Omental fat pad (tissue), 3 donors: ENCODE measurements at regions not wholly inside any gene's neighbourhood (a gene's known extent, or its start where the extent isn't known, plus 50 kb on each side); places are given as distances from the start of the nearest gene placed in this dataset.
"Not testable (repeated sequence)": the region's sequence is repeated elsewhere in the genome, so short reads cannot be mapped to it uniquely, and the experiment has no call there.

Experiments
- ATAC-seq: fragments of 150-250 bp; one replicate; pipeline ENCODE4 v1.9.1; 2016; ENCODE audit warnings: mild to moderate bottlenecking, moderate library complexity; ENCODE audit not compliant: low FRiP score
- DNase-seq: peaks from one replicate; pipeline ENCODE4 v3.0.0-alpha.2; 2019; ENCODE audit warnings: low spot score
- TF ChIP-seq, protein P1 (sequence below), 3 donors: fragments of 450-650 bp; IDR thresholded peaks; one replicate each; pipeline ENCODE4 v1.5.1; 2016 to 2017; ENCODE audit warnings: antibody characterized with exemption in 3 of 3, mild to moderate bottlenecking in 3 of 3, moderate library complexity in 2 of 3

GRCh38 chr18:65671621-65672415 lies 79.0 kb upstream of the CDH7 start:
- DNase-seq (no peak), ATAC-seq (no peak)
- TF ChIP-seq, protein P1, sequence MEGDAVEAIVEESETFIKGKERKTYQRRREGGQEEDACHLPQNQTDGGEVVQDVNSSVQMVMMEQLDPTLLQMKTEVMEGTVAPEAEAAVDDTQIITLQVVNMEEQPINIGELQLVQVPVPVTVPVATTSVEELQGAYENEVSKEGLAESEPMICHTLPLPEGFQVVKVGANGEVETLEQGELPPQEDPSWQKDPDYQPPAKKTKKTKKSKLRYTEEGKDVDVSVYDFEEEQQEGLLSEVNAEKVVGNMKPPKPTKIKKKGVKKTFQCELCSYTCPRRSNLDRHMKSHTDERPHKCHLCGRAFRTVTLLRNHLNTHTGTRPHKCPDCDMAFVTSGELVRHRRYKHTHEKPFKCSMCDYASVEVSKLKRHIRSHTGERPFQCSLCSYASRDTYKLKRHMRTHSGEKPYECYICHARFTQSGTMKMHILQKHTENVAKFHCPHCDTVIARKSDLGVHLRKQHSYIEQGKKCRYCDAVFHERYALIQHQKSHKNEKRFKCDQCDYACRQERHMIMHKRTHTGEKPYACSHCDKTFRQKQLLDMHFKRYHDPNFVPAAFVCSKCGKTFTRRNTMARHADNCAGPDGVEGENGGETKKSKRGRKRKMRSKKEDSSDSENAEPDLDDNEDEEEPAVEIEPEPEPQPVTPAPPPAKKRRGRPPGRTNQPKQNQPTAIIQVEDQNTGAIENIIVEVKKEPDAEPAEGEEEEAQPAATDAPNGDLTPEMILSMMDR (IDR thresholded peaks at IDR 0.05), result no peak

GRCh38 chr18:65670145-65670544 lies 80.7 kb upstream of the CDH7 start:
- ATAC-seq, DNase-seq: not testable (repeated sequence)

DNA sequence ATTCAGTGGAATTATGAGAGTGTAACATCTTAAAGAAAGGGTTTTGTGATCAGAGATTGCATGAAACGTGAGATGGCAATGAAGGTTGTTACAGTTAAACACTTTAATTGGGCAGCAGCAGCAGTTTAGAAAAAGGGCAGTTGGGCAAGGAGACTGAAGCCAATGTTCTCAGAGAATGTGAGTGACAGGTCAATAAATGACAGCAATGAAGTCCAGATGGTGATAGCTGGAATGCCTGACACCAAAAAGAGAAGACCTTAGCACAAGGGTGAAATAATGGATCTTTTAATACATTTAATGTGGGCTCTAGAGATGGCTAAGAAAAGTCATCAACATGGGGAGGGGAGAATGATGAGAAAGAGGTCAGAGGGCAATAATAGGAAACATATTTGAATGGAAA lies 89.4 kb upstream of the CDH7 start:
- DNase-seq (no peak), ATAC-seq (no peak)
- TF ChIP-seq, protein P1 (IDR thresholded peaks at IDR 0.05), result no peak

DNA sequence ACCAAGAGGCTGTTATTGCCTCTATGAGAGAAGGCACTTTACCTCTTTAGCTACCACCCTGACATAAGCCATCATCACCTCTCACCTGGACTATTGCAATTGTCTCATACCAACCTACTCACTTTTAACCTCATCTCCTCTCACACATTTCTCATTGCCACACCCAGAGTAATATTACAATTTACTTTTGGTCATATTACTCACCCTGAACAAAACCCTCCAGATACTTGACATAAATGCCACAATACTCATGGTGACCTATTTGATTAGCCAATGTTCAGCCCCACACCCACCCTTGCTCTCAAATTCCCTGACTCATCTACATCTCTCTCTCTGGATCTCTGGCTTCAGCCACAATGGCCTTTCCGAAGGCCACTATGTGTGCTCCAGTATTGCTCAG lies 90.9 kb upstream of the CDH7 start:
- TF ChIP-seq, protein P1 (IDR thresholded peaks at IDR 0.05), result no peak
- DNase-seq (no peak), ATAC-seq (no peak)

GRCh38 chr18:65659312-65659711 lies 91.5 kb upstream of the CDH7 start:
- ATAC-seq (no peak), DNase-seq (no peak)
- TF ChIP-seq, protein P1 (IDR thresholded peaks at IDR 0.05), result no peak

DNA sequence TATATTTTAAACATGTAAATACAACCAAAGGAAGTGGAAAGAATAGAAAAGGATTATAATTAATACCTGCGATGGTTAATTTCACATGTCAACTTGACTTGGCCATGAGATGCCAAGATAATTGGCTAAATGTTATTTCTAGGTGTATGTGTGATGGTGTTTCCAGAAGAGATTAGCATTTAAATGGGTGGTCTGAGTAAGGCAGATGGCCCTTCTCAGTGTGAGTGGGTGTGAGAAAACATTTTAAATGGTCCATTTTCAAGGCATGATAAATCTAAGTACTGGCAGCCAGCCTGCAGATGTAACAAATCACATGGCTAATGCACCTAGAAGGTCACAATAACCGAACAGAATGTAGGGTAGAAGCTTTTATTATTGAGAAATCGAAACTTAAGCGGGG lies 99.6 kb upstream of the CDH7 start:
- TF ChIP-seq, protein P1 (IDR thresholded peaks at IDR 0.05), result no peak
- ATAC-seq (no peak), DNase-seq (no peak)

DNA sequence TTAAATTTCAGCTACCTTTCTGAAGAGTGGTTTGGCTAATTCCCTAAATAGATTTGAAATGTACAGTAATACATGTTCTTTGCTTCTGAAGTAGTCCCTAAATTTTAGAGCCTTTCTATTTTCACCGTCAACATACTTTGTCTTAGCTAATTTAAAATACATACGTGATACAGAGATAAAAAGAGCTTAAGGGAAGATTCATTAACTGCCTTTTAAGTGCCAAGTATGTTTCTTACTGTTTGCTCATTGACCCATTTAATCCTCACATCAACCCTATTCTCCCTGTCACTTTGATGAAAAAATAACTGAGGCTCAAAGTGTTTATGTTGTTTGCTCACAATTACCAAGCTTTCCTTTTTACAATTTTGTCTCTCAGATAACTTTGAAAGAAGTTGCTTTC lies 118.6 kb upstream of the CDH7 start:
- ATAC-seq (no peak), DNase-seq (no peak)
- TF ChIP-seq, protein P1 (IDR thresholded peaks at IDR 0.05), result no peak
